ENCODE measurements at regions not wholly inside any gene's neighbourhood (a gene's known extent, or its start where the extent isn't known, plus 50 kb on each side); places are given as distances from the start of the nearest gene placed in this dataset.
A peak's percentile ranks its signal among the peaks of the same experiment; 100 is the strongest.
"Not testable (repeated sequence)": the region's sequence is repeated elsewhere in the genome, so short reads cannot be mapped to it uniquely, and the experiment has no call there.

DNA sequence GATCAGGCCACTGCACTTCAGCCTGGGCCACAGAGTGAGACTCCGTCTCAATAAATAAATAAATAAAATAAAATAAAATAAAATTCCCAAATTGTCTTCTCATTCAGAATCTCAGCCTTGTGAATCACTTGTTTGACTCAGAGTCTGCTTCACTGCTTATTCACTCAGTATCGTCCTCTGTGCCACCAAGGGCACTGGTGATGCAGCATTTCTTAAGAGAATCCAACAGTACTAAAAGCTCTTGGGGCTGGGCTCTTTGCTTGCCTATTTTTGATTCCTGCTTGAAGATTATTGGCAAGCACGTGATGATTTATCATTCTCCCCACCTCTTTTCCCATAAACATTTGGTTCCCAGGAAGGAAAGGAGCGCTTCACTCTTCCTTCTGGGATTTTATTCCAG lies 54.8 kb upstream of the HMGB1 start:
- TF ChIP-seq, protein P1, sequence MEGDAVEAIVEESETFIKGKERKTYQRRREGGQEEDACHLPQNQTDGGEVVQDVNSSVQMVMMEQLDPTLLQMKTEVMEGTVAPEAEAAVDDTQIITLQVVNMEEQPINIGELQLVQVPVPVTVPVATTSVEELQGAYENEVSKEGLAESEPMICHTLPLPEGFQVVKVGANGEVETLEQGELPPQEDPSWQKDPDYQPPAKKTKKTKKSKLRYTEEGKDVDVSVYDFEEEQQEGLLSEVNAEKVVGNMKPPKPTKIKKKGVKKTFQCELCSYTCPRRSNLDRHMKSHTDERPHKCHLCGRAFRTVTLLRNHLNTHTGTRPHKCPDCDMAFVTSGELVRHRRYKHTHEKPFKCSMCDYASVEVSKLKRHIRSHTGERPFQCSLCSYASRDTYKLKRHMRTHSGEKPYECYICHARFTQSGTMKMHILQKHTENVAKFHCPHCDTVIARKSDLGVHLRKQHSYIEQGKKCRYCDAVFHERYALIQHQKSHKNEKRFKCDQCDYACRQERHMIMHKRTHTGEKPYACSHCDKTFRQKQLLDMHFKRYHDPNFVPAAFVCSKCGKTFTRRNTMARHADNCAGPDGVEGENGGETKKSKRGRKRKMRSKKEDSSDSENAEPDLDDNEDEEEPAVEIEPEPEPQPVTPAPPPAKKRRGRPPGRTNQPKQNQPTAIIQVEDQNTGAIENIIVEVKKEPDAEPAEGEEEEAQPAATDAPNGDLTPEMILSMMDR (IDR thresholded peaks at IDR 0.05; ENCODE audit: insufficient read depth, low read length, missing control alignments) = no peak
- no peak overlapping the region for H3K4me3 ChIP-seq (ENCODE audit: low read depth, low read length)
- CTCF ChIA-PET = no interaction called here
- peak; percentile 26 for DNase-seq (ENCODE audit: low read depth, low spot score)
- POLR2A ChIA-PET = no interaction called here

DNA sequence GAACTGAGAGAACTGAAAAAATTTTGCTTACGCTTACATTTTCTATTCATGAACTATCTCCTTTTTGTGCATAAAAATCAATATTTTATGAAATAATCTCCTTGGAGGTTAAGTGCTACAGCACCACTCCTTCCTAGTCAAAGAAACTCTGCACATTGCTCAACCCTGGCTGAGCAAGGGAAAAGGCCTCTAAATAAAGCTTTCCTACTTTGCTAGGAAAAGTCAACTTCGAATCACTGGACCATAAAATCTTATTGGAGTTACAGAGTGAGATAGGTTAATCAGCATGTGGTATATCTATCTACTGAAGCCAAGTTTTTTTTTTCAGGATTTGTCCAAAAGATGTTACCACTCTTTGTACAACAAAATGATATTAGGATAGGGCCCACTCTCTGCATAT lies 57.5 kb upstream of the HMGB1 start:
- TF ChIP-seq, protein P1 (IDR thresholded peaks at IDR 0.05; ENCODE audit: insufficient read depth, low read length, missing control alignments) = no peak
- DNase-seq (ENCODE audit: low read depth, low spot score) = no peak
- no peak overlapping the region for H3K4me3 ChIP-seq (ENCODE audit: low read depth, low read length)
- POLR2A ChIA-PET = no interaction called here
- CTCF ChIA-PET = interaction anchor here (2.6 kb wide), 1 partner anchor 9 kb away, joined by 7 read pairs; no protein-coding TSS in a partner anchor

DNA sequence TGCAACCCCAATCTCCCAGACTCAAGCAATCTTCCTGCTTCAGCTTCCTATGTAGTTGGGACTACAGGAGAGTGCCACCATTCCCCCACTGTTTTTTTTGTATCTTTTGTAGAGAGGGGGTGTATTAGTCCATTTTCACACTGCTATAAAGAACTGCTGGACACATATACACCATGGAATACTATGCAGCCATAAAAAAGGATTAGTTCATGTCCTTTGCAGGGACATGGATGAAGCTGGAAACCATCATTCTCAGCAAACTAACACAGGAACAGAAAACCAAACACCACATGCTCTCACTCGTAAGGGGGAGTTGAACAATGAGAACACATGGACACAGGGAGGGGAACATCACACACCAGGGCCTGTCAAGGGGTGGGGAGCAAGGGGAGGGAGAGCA lies 58.1 kb upstream of the HMGB1 start:
- DNase-seq (ENCODE audit: low read depth, low spot score); POLR2A ChIA-PET; H3K4me3 ChIP-seq (ENCODE audit: low read depth, low read length): not testable (repeated sequence)
- CTCF ChIA-PET = interaction anchor here (1.6 to 2.6 kb wide), 2 partner anchors 9 to 30 kb away, joined by 4 to 7 read pairs; no protein-coding TSS in a partner anchor

DNA sequence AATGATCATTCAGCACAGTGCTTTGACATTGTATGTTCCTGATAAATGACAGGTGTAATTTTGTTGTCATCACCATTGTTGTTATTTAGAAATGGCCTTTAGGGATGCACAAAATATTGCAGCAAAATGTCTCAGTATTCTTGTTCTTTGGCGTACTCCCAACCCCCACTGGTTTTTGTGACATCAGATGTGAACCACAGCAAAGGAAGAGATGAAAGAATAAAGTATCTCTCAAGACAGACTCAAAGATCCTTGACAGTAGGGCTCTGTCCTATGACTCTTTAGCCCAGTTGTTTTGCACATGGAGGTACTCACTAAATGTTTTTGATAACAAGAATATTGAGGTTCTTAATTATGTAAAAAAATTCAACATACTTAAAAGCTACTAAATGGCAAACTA lies 59.5 kb upstream of the HMGB1 start:
- DNase-seq (ENCODE audit: low read depth, low spot score); POLR2A ChIA-PET; H3K4me3 ChIP-seq (ENCODE audit: low read depth, low read length): not testable (repeated sequence)
- CTCF ChIA-PET = interaction anchor here (1.6 kb wide), 1 partner anchor 29 kb away, joined by 4 read pairs; no protein-coding TSS in a partner anchor

DNA sequence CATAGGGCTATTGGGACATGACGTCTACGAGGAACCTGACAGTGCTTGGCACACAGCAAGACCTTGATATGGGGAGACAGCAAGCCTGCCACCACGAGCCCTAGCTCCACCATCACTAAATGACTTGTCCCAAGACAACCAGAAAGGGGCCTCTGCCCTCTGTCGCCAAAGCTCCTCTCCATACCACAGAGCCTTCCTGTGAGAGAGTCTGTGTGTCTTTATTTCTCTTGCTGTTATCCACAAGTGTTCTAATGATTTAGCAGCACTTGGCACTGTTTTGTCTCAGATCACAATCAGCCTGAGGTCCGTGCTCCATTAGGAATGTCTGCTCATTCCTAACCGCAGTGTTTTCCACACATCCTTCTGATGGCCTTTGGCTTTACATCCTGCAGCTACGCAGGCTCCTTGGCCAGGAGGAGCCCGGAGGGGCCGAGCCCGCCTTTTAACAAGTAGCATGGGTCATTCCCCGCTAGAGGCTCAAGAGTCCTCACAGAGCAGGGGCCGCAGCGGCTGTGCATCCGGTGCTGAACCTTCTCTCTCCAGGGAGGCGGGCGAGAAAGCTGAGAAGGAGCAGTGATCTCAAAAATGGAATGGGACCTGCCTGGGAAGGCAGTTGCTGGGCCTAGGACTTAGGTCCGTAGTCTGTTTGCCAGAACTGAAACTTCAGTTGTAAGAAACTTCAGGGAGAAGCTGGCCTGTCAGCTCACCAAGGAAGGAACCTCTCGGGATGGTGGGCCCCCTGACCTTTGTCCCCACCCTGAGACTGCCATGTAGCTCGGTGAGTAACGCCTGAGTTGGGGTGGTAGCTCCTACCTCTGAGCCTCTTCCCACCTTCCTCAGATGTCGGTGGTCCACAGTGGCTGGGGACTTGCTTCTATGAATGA lies 61.1 kb upstream of the HMGB1 start:
- no peak for DNase-seq (ENCODE audit: low read depth, low spot score)
- H3K4me3 ChIP-seq (ENCODE audit: low read depth, low read length) = no peak overlapping the region
- TF ChIP-seq, protein P1 (IDR thresholded peaks at IDR 0.05; ENCODE audit: insufficient read depth, low read length, missing control alignments) = no peak
- CTCF ChIA-PET = no interaction called here
- POLR2A ChIA-PET = no interaction called here

DNA sequence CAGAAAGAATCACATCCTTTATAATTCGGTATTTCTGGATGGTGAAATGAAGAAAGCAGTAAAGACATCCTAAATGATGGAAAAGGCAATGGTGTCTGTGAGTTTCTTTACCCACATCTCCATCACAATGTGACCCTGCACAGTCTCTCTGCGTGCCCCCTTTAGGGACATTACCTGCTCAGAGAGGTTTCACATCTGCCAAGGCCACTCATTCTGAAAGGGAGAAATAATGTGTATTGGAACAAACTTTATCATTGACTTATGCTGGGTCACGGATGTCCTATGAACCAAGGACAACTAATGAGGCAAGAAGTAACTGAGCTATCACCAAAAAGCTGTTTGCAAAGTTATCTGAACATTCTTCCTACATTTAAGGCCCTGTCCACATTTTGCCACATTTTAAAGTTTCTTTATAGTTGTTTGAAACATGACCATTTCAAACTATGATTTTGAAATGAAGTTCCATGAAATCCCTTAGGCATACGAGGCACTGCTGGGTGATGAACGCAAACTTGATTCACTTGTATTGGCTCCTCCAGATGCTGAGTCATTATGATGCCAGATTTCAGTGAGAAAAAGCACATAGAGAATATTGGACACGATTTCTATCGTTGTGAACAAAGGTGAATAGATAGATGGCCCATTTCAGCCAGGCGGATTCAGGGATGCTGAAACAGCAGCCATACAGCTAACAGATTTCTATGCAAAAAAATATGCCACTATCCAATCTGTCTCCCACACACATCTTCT lies 63.5 kb upstream of the HMGB1 start:
- CTCF ChIA-PET = no interaction called here
- TF ChIP-seq, protein P1 (IDR thresholded peaks at IDR 0.05; ENCODE audit: insufficient read depth, low read length, missing control alignments) = no peak
- POLR2A ChIA-PET = interaction anchor here (0.6 kb wide), 1 partner anchor 60 kb away, joined by 3 read pairs; no protein-coding TSS in a partner anchor
- H3K4me3 ChIP-seq (ENCODE audit: low read depth, low read length) = no peak overlapping the region
- DNase-seq (ENCODE audit: low read depth, low spot score) = no peak

DNA sequence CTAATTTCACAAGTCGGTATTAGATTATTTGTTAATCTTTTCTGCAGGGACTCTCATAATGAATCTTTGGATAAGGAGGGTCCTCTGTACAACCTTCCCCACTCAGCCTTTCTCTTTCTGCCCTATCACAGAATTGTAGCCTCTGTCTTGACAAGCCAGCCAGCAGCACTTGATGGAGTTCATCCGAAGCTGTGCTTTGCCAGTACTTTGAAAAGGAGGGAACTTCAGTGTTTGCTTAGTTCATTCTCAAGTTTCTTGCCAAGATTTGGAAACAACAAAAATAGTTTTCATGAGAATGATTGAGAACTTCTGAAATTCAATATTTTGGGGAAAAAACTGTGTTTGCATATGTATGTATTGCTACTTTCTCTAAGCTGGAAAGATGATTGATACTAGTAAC lies 69.3 kb upstream of the HMGB1 start:
- TF ChIP-seq, protein P1 (IDR thresholded peaks at IDR 0.05; ENCODE audit: insufficient read depth, low read length, missing control alignments) = no peak
- CTCF ChIA-PET = no interaction called here
- POLR2A ChIA-PET = no interaction called here
- DNase-seq (ENCODE audit: low read depth, low spot score) = no peak
- H3K4me3 ChIP-seq (ENCODE audit: low read depth, low read length) = no peak overlapping the region
